ENCODE measurements at regions not wholly inside any gene's neighbourhood (a gene's known extent, or its start where the extent isn't known, plus 50 kb on each side); places are given as distances from the start of the nearest gene placed in this dataset.

- DNase-seq (no peak), ATAC-seq (ENCODE audit: insufficient read depth, low read depth) (no peak)
- no peak overlapping the region for H3K9ac ChIP-seq (ENCODE audit: low read depth, low read length)
- no peak overlapping the region for H3K4me3 ChIP-seq (ENCODE audit: low read depth in 1 of 2, low read length in 2 of 2)
- no peak overlapping the region for H3K27ac ChIP-seq (ENCODE audit: low read length)
- no peaks in the 10 kb centered on the region for H4K20me1 ChIP-seq (ENCODE audit: insufficient read depth, low read length)
- TF ChIP-seq CTCF (IDR thresholded peaks at IDR 0.05; ENCODE audit: borderline replicate concordance, extremely low read depth, low read length, poor library complexity, severe bottlenecking) (no peak), EZH2 (IDR thresholded peaks at IDR 0.05; ENCODE audit: borderline replicate concordance, low read depth, low read length, severe bottlenecking) (no peak)
- H2AFZ ChIP-seq (ENCODE audit: low read depth, low read length): no peak overlapping the region
- H3K4me2 ChIP-seq (ENCODE audit: insufficient read depth, low read length): no peak overlapping the region
- H3K27me3 ChIP-seq (ENCODE audit: insufficient read depth, low read length, poor library complexity): no peaks in the 10 kb centered on the region
- H3K36me3 ChIP-seq (ENCODE audit: insufficient read depth, low read length): no peaks in the 10 kb centered on the region
- H3K9me3 ChIP-seq (ENCODE audit: insufficient read depth, low read length, severe bottlenecking): no peaks in the 10 kb centered on the region
- H3K4me1 ChIP-seq (ENCODE audit: insufficient read depth, low read length): no peaks in the 10 kb centered on the region
- no peaks in the 10 kb centered on the region for H3K79me2 ChIP-seq (ENCODE audit: insufficient read depth, low read length)
Measured at GRCh38 chr1:209030454-209031167, 552.9 kb upstream of the CAMK1G start.

- Histone ChIP-seq H3K79me2 (ENCODE audit: insufficient read depth, low read length) (no peaks in the 10 kb centered on the region), H3K4me3 (ENCODE audit: low read depth in 1 of 2, low read length in 2 of 2) (no peak overlapping the region), H4K20me1 (ENCODE audit: insufficient read depth, low read length) (no peaks in the 10 kb centered on the region), H3K9me3 (ENCODE audit: insufficient read depth, low read length, severe bottlenecking) (no peaks in the 10 kb centered on the region), H2AFZ (ENCODE audit: low read depth, low read length) (no peak overlapping the region), H3K36me3 (ENCODE audit: insufficient read depth, low read length) (no peaks in the 10 kb centered on the region), H3K4me1 (ENCODE audit: insufficient read depth, low read length) (no peaks in the 10 kb centered on the region), H3K27ac (ENCODE audit: low read length) (no peak overlapping the region), H3K4me2 (ENCODE audit: insufficient read depth, low read length) (no peak overlapping the region), H3K27me3 (ENCODE audit: insufficient read depth, low read length, poor library complexity) (no peaks in the 10 kb centered on the region), H3K9ac (ENCODE audit: low read depth, low read length) (no peak overlapping the region)
- no peak for ATAC-seq (ENCODE audit: insufficient read depth, low read depth)
- no peak for TF ChIP-seq CTCF (IDR thresholded peaks at IDR 0.05; ENCODE audit: borderline replicate concordance, extremely low read depth, low read length, poor library complexity, severe bottlenecking)
- TF ChIP-seq EZH2 (IDR thresholded peaks at IDR 0.05; ENCODE audit: borderline replicate concordance, low read depth, low read length, severe bottlenecking): no peak
- no peak for DNase-seq
Measured at GRCh38 chr1:209037064-209037463, 546.5 kb upstream of the CAMK1G start.

GRCh38 chr1:209038316-209038715 lies 545.2 kb upstream of the CAMK1G start:
- TF ChIP-seq CTCF (IDR thresholded peaks at IDR 0.05; ENCODE audit: borderline replicate concordance, extremely low read depth, low read length, poor library complexity, severe bottlenecking): no peak
- TF ChIP-seq EZH2 (IDR thresholded peaks at IDR 0.05; ENCODE audit: borderline replicate concordance, low read depth, low read length, severe bottlenecking): no peak
- H3K9me3 ChIP-seq (ENCODE audit: insufficient read depth, low read length, severe bottlenecking): no peaks in the 10 kb centered on the region
- H3K36me3 ChIP-seq (ENCODE audit: insufficient read depth, low read length): no peaks in the 10 kb centered on the region
- no peaks in the 10 kb centered on the region for H3K79me2 ChIP-seq (ENCODE audit: insufficient read depth, low read length)
- no peaks in the 10 kb centered on the region for H4K20me1 ChIP-seq (ENCODE audit: insufficient read depth, low read length)
- no peaks in the 10 kb centered on the region for H3K4me1 ChIP-seq (ENCODE audit: insufficient read depth, low read length)
- no peak overlapping the region for H3K4me3 ChIP-seq (ENCODE audit: low read depth in 1 of 2, low read length in 2 of 2)
- no peak overlapping the region for H2AFZ ChIP-seq (ENCODE audit: low read depth, low read length)
- no peak overlapping the region for H3K4me2 ChIP-seq (ENCODE audit: insufficient read depth, low read length)
- H3K27ac ChIP-seq (ENCODE audit: low read length): no peak overlapping the region
- DNase-seq (no peak), ATAC-seq (ENCODE audit: insufficient read depth, low read depth) (no peak)
- no peaks in the 10 kb centered on the region for H3K27me3 ChIP-seq (ENCODE audit: insufficient read depth, low read length, poor library complexity)
- H3K9ac ChIP-seq (ENCODE audit: low read depth, low read length): no peak overlapping the region

Data from DND-41 (cell line).